AG04450 (cell line): ENCODE measurements at regions not wholly inside any gene's neighbourhood (a gene's known extent, or its start where the extent isn't known, plus 50 kb on each side); places are given as distances from the start of the nearest gene placed in this dataset.

Experiments used
- CTCF ChIA-PET: fragments of 300-600, 350-600 bp; formaldehyde crosslinking; extraction: SDS; loops from one replicate; lab custom pipeline; 2022; ENCODE audit warnings: antibody characterized with exemption, inconsistent platforms; lab: Charles Lee
- POLR2A ChIA-PET: fragments of 350-600 bp; formaldehyde crosslinking; extraction: SDS; loops from one replicate; lab custom pipeline; 2021; ENCODE audit warnings: antibody characterized with exemption, inconsistent platforms; lab: Yijun Ruan, JAX
- DNase-seq: peaks from one replicate; pipeline ENCODE4 v3.0.0-alpha.2; 2011; ENCODE audit warnings: low read depth, low spot score
- H3K27ac ChIP-seq: one replicate; pipeline ENCODE4 v1.5.1; 2012; ENCODE audit warnings: low read depth, low read length, control low read depth
- H3K27me3 ChIP-seq: one replicate; pipeline ENCODE4 v1.6.0; 2012; ENCODE audit warnings: low read length; ENCODE audit not compliant: control insufficient read depth, insufficient read depth
- H3K4me3 ChIP-seq: 2 replicates; pipeline ENCODE4 v1.5.1; 2011; ENCODE audit warnings: mild to moderate bottlenecking, low read depth, low read length, control low read depth
- H3K9me3 ChIP-seq: 2 replicates; pipeline ENCODE4 v1.5.1; 2012; ENCODE audit warnings: low read length; ENCODE audit not compliant: control insufficient read depth, insufficient read depth
- CTCF ChIP-seq: IDR thresholded peaks from 2 replicates; pipeline ENCODE4 v1.5.1; 2011; ENCODE audit warnings: low read depth, low read length, control low read depth, inconsistent platforms

DNA sequence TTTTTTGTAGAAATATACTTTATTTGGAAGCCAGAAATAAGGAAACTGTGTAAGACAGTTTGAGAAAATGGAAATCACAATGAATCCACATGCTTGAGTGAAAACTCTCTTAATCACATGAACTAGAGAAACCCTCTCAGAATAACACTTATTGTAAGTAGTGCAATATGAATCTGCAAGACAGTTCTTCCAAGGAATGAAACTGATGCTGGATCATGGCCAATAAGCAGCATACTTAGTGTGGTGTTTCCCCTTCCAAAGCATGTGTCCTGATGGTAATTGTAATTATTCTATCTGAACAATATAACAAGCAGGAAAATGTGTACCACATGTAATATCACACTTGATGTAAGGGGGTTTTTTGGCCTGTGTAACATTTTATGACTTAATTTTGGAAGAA lies 1870.5 kb upstream of the TENM3 start:
- Histone ChIP-seq H3K27me3 (no peaks in the 10 kb centered on the region), H3K27ac (no peak overlapping the region), H3K4me3 (no peak overlapping the region), H3K9me3 (no peaks in the 10 kb centered on the region)
- POLR2A ChIA-PET = no interaction called here
- CTCF ChIA-PET = no interaction called here
- TF ChIP-seq CTCF = no peak
- no peak for DNase-seq

- DNase-seq = no peak
- TF ChIP-seq CTCF = no peak
- Histone ChIP-seq H3K4me3 (no peak overlapping the region), H3K27me3 (no peaks in the 10 kb centered on the region), H3K27ac (no peak overlapping the region), H3K9me3 (no peaks in the 10 kb centered on the region)
- CTCF ChIA-PET = no interaction called here
- POLR2A ChIA-PET = no interaction called here
These were observed 1865.5 kb upstream of the TENM3 start for GRCh38 chr4:180377741-180378140.

GRCh38 chr4:180380733-180381132 lies 1862.5 kb upstream of the TENM3 start:
- TF ChIP-seq CTCF = no peak
- H3K4me3 ChIP-seq = no peak overlapping the region
- CTCF ChIA-PET = no interaction called here
- no peaks in the 10 kb centered on the region for H3K27me3 ChIP-seq
- DNase-seq = peak; percentile 20
- H3K9me3 ChIP-seq = no peaks in the 10 kb centered on the region
- H3K27ac ChIP-seq = no peak overlapping the region
- POLR2A ChIA-PET = no interaction called here

- POLR2A ChIA-PET = no interaction called here
- TF ChIP-seq CTCF = no peak
- Histone ChIP-seq H3K9me3 (no peaks in the 10 kb centered on the region), H3K27ac (no peak overlapping the region), H3K27me3 (no peaks in the 10 kb centered on the region), H3K4me3 (no peak overlapping the region)
- DNase-seq = no peak
- CTCF ChIA-PET = interaction anchor here (0.6 kb wide), 1 partner anchor 257 kb away, joined by 3 read pairs; no protein-coding TSS in a partner anchor
These were observed 1851.6 kb upstream of the TENM3 start for GRCh38 chr4:180391613-180392012.

DNA sequence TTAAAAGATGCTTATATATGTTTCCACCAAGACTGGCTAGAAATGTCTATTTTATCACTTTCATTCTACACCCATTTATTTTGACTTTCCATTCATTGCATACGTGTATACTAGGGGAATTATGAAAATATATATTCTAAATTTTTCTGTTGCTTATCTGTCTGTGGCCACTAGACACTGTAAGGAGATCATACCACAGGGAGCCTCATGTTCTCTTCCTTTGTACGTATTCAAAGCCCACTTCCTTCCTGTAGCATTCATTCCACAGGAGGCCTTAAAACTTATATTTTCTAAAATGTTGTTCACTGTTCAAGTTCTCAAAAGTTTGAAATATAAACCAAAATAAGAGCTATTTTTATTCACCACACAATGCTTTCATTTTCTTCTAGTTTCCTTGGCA lies 1848.9 kb upstream of the TENM3 start:
- TF ChIP-seq CTCF = no peak
- Histone ChIP-seq H3K9me3 (no peaks in the 10 kb centered on the region), H3K27ac (no peak overlapping the region), H3K27me3 (no peaks in the 10 kb centered on the region), H3K4me3 (no peak overlapping the region)
- ChIA-PET POLR2A (no interaction called here), CTCF (no interaction called here)
- DNase-seq = no peak
